ENCODE measurements at regions not wholly inside any gene's neighbourhood (a gene's known extent, or its start where the extent isn't known, plus 50 kb on each side); places are given as distances from the start of the nearest gene placed in this dataset.

- no peak for DNase-seq
Measured at GRCh38 chr16:79543219-79543618, 57.3 kb downstream of the MAF start.

GRCh38 chr16:79542237-79542774 lies 58.2 kb downstream of the MAF start:
- DNase-seq = no peak

GRCh38 chr16:79540825-79541595 lies 59.5 kb downstream of the MAF start:
- DNase-seq = no peak

GRCh38 chr16:79537584-79537983 lies 63.0 kb downstream of the MAF start:
- no peak for DNase-seq

GRCh38 chr16:79536958-79537357 lies 63.6 kb downstream of the MAF start:
- no peak for DNase-seq

DNA sequence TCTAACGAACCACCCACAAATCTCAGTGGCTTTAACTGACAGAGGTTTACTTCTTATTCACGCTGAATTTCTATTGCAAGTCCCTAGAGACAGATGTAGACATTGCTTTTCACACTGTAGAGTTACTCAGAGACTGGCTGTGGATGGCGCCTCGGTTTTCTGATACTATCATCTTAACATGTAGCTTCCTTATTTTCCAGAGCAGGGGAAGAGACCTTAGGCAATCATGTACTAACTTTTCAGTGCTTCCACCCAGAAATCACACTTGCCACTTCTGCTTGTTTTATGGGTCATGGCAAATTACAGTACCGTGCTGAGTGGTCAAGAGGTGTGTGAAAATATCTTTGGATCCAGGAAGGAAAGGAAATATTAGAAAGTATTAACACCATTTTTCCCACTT lies 65.4 kb downstream of the MAF start:
- DNase-seq = no peak

GRCh38 chr16:79534143-79534542 lies 66.4 kb downstream of the MAF start:
- DNase-seq = no peak

DNA sequence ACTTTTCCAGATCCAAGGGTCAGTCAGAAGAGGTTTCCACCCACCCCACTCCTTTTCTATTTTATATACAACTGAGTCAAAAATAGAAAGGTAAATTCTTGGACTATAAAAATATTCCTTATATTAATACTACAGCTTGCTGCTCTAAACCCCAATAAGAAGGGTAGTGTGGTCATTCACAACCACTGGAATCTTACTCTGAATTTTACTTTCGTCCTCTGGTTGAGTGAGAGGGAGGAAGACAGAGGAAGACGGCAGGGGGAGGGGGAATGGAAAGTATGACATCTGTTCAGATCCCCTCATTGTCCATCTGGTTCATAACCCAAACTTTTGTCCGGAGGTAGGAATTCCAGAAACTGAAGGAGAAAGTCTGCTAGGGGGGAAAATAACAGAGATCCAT lies 67.2 kb downstream of the MAF start:
- no peak for DNase-seq

DNA sequence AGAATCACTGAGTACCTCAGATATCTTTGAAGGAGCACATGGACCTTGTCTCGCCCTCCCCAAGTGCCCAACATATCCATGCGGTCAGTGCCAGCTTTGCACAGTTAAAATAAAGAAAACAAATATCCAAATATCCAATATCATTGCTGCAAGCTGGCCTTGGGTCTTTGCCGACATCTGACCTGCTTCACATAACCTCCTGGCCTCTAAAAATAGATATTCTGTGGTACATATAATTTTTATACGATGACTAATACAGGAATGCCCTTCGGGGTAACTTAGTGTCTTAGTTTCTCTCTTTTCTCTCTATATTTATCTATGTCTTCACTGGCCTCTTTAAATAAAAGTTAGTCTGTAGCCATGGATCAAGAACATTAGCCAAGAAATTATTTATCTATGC lies 67.8 kb downstream of the MAF start:
- DNase-seq = no peak

DNA sequence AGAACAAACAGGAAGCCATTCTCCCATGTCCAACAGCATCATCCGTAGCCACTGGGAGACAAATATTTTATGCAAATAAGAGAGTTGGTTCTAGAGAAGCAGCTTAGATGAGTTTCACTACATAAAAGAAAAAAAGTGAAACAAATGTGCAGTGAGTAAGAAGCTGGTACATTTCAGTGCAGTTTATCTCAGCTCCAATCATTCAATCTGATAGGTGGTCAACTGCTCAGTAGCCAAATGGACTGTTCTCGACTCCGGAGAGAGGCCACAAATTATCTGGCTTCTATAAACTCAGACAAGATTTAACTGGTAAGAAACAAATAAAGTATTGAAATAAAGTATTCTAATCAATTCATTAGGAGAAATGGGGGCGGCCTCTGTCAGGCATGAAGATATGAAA lies 68.3 kb downstream of the MAF start:
- no peak for DNase-seq

DNA sequence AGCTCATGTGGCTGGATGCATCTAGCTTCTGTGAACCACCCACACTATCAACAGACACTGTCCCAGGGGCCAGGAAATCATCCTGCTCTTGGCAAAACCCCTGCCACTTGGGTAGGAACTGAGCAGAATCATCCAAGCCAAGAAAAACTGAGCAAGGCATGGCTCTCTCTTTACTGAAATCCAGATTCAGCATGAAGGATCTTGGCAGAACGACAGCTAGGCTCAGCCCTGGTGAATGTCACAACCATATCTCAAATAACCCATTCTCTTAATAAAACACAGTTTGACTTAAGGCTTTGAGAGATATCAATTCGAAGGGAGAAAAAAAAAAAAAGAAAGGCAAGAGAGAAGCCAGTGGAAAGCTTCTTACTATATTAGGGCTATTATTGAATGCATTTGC lies 72.2 kb downstream of the MAF start:
- no peak for DNase-seq

GRCh38 chr16:79523971-79524370 lies 76.6 kb downstream of the MAF start:
- no peak for DNase-seq

- no peak for DNase-seq
Measured at GRCh38 chr16:79519448-79519847, 81.1 kb downstream of the MAF start.

DNA sequence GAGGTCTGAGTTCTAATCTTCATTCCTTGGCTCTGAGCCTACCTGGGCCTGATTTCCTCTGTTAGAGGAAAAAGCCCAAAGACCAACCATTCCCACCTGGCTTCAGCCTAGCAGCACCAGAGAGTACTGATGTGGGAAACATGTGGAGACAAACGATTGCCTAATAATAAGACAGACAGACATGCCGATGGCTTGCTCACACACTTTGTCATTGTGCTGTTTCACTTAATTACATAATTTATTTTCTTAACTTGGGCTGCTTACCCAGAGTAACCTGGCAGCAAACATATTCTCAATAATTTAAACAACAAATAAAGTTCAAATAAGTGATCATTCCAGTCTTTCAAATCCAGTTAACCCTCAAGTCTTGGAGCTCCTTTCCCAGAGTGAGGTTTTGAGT lies 83.4 kb downstream of the MAF start:
- no peak for DNase-seq

DNA sequence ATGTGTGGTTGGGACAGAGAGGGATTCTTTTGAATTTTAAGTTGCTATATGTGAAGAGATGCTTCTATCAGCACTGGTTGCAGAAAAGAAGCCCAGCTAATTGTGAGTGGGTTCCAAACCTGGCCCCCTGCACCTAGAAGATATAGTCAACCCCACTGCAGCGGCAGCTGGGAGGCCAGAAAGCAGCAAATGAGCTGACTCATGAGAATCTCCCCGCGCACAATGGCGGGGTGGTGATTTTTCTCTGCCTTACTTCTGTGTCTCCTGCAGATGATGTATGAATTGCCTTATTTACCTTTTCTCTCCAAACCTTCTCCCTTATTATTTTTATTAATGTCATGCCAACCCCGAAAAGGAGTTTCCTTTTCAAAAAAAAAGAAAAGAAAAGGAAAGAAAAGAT lies 89.7 kb downstream of the MAF start:
- no peak for DNase-seq

DNA sequence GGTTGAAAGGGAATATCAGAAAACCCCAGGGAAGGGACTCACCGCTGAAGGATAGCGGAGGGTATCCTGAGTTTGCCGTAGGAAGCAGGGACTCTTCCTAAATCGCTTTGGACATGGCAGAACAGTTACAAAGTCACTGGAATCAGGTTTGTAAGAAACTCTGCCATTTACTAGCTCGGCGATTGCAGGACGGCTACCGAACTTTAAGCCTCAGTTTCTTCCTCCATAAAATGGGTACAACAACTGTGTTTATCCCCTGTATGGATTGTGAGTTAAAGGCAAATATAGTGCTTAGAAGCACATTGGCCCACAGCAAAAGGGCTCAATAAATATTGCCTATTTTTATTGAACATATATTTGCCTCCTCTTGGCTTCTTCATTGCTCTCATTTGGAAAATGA lies 90.6 kb downstream of the MAF start:
- DNase-seq = no peak

DNA sequence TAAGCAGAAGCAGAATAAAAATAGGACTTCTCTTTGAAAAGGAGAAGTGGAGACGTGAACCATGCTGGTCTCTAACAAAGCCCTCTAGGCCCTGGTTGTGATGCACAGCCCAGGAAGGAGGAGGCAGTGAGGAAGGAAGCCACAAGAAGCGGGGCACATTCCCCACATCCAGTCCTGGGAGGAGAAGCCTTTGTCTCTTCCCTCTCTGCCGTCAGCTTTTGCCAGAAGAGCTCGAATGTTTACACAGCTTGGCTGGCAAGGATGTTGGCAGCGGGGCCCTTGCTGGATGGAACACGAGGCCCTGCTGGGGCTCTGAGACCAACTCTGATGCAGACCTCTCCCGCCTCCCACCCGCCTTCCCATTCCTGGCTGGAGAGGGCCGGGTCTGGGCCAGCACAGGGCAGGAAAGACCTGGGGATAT lies 91.3 kb downstream of the MAF start:
- no peak for DNase-seq

DNA sequence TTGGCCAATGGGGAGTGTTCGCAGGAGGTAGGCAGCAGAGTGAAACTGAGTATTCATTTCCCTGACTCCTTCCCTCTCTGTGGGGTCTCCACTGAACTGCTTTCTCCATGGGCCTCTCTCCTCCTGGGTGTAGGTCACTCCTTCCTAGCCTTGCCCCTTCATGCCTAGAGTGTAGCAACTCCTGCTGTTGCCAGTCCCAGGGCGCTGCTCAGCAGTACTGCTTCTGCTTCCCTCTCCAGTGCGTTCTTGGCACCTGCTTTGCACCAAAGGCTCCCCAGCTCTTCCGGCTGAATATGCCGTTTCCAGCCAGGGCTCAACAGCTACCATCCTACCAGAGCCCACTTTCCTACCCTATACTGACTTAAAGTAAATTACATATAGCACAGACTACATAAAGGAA lies 92.2 kb downstream of the MAF start:
- DNase-seq = no peak

DNA sequence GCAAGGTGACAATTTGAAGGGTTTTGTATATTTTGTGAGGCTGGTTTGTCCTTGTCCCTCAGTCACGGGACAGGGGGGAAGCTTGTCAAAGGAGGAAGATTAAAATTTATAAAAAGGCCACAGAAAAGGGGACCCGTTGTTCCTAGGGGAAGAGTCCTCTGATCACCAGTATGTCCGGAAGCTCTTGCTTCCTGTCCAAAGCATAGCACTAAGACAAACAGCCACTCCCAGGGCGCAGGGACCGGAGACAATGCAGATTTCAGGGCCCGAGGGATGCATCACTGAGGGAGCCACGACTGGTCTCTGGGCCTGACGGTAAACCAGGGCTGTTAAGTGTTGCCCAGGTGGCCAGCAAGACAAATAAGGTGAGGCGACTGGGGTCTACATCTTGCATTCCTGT lies 95.2 kb downstream of the MAF start:
- DNase-seq = no peak

DNA sequence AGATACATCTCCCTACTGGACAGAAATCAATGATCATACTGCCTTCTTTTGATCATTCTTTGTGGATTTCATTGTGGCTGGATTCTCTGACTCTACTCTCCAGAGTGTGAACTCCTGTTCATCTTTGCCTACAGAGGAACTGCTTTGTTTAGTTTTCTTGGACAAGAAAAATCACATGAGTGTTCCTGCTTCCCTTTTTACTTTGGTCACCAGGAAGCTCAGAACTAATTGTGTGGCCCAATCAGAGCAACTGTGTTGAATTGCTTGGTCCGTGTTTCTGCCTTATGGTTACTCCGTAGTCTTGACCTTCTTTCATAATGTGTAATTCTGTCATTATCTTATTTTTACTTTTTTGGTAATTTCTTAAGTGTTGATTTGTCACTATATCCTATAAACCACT lies 97.0 kb downstream of the MAF start:
- DNase-seq = no peak

- no peak for DNase-seq
Measured at GRCh38 chr16:79501446-79501845, 99.1 kb downstream of the MAF start.

DNA sequence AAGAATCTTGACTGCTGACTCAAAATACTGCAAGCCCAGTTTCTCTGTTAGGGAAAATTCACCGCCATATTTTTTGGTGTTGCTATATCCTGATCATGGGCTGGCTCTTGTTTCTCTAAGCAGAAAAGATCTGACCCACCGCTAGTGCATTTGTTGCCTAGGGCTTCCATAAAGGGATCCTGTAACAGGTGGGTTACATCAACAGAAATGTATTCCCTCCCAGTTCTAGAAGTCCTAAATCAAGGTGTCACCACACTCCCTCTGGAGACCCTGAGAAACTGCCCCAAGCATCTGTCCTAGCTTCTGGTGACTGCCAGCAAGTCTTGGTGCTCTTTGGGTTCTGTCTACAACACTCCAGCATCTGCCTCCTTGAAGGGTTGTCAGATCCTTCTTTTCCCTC lies 99.7 kb downstream of the MAF start:
- DNase-seq = no peak

GRCh38 chr16:79500286-79500685 lies 100.3 kb downstream of the MAF start:
- no peak for DNase-seq

- DNase-seq = no peak
Measured at GRCh38 chr16:79498928-79499327, 101.6 kb downstream of the MAF start.

Measured in NCI-H226 (cell line).